Loucy (cell line): ENCODE measurements at regions not wholly inside any gene's neighbourhood (a gene's known extent, or its start where the extent isn't known, plus 50 kb on each side); places are given as distances from the start of the nearest gene placed in this dataset.

Experiments
- H2AFZ ChIP-seq: fragments of 200-600 bp; sonication (generic); 2 replicates; pipeline ENCODE4 v1.6.0; 2016; ENCODE audit warnings: antibody characterized with exemption, mild to moderate bottlenecking, low read length, moderate library complexity
- H3F3A ChIP-seq: fragments of 200-600 bp; 2 replicates; pipeline ENCODE4 v1.6.0; 2016; ENCODE audit warnings: antibody characterized with exemption, low read depth, mild to moderate bottlenecking
- H3K27me3 ChIP-seq: fragments of 200-600 bp; sonication (generic); 2 replicates; pipeline ENCODE4 v1.6.1; 2014; ENCODE audit warnings: low read length, mild to moderate bottlenecking; ENCODE audit not compliant: insufficient read depth, poor library complexity, severe bottlenecking
- H3K36me3 ChIP-seq: fragments of 200-600 bp; sonication (generic); 2 replicates; pipeline ENCODE4 v1.6.1; 2016; ENCODE audit warnings: low read length; ENCODE audit not compliant: insufficient read depth
- H3K4me1 ChIP-seq: fragments of 200-600 bp; sonication (generic); 2 replicates; pipeline ENCODE4 v1.5.1; 2014; ENCODE audit warnings: low read length, mild to moderate bottlenecking; ENCODE audit not compliant: insufficient read depth, poor library complexity, severe bottlenecking
- H3K4me2 ChIP-seq: fragments of 200-600 bp; sonication (generic); 2 replicates; pipeline ENCODE4 v1.6.0; 2014; ENCODE audit warnings: antibody characterized with exemption, low read length, low read depth, mild to moderate bottlenecking; ENCODE audit not compliant: poor library complexity, severe bottlenecking
- H3K4me3 ChIP-seq: fragments of 200-600 bp; sonication (generic); 2 replicates; pipeline ENCODE4 v1.5.1; 2014; ENCODE audit warnings: low read length, mild to moderate bottlenecking, mixed read lengths; ENCODE audit not compliant: poor library complexity, severe bottlenecking
- H3K79me2 ChIP-seq: fragments of 200-600 bp; sonication (generic); 2 replicates; pipeline ENCODE4 v1.6.1; 2014; ENCODE audit warnings: low read length; ENCODE audit not compliant: insufficient read depth
- H3K9ac ChIP-seq: fragments of 200-600 bp; sonication (generic); 2 replicates; pipeline ENCODE4 v1.6.0; 2014; ENCODE audit warnings: mild to moderate bottlenecking, low read depth, low read length, moderate library complexity; ENCODE audit not compliant: poor library complexity, severe bottlenecking
- H3K9me2 ChIP-seq: fragments of 200-600 bp; sonication (generic); replicated peaks from 2 replicates; pipeline ENCODE4 v1.6.1; 2016; ENCODE audit warnings: low read depth, low read length, mixed read lengths
- H3K9me3 ChIP-seq: fragments of 200-600 bp; sonication (generic); 2 replicates; pipeline ENCODE4 v1.6.1; 2014; ENCODE audit warnings: mild to moderate bottlenecking, antibody characterized with exemption, low read length, low read depth; ENCODE audit not compliant: insufficient read depth
- H4K20me1 ChIP-seq: fragments of 200-600 bp; sonication (generic); 2 replicates; pipeline ENCODE4 v1.6.0; 2014; ENCODE audit warnings: antibody characterized with exemption, low read length, mild to moderate bottlenecking; ENCODE audit not compliant: insufficient read depth, poor library complexity, severe bottlenecking
- EZH2phosphoT487 ChIP-seq: fragments of 200-600 bp; IDR thresholded peaks from 2 replicates; pipeline ENCODE4 v1.6.1; 2018; ENCODE audit warnings: antibody characterized with exemption, mild to moderate bottlenecking, moderate library complexity, borderline replicate concordance
- TF ChIP-seq, protein P1 (sequence below): fragments of 200-600 bp; sonication (generic); conservative IDR thresholded peaks from 2 replicates; pipeline ENCODE4 v1.5.1; 2014; ENCODE audit warnings: mild to moderate bottlenecking, antibody characterized with exemption, low read length

GRCh38 chr13:82800391-82800790 lies 1081.9 kb downstream of the SLITRK1 start:
- Histone ChIP-seq H3K36me3 (no peaks in the 10 kb centered on the region), H3K9me2 (no peaks in the 10 kb centered on the region), H3F3A (no peaks in the 10 kb centered on the region), H2AFZ (no peak overlapping the region), H3K4me1 (no peaks in the 10 kb centered on the region), H3K4me3 (no peak overlapping the region), H3K27me3 (no peaks in the 10 kb centered on the region), H3K79me2 (no peaks in the 10 kb centered on the region), H4K20me1 (no peaks in the 10 kb centered on the region), H3K4me2 (no peak overlapping the region), H3K9ac (no peak overlapping the region), H3K9me3 (no peaks in the 10 kb centered on the region)
- TF ChIP-seq, protein P1, sequence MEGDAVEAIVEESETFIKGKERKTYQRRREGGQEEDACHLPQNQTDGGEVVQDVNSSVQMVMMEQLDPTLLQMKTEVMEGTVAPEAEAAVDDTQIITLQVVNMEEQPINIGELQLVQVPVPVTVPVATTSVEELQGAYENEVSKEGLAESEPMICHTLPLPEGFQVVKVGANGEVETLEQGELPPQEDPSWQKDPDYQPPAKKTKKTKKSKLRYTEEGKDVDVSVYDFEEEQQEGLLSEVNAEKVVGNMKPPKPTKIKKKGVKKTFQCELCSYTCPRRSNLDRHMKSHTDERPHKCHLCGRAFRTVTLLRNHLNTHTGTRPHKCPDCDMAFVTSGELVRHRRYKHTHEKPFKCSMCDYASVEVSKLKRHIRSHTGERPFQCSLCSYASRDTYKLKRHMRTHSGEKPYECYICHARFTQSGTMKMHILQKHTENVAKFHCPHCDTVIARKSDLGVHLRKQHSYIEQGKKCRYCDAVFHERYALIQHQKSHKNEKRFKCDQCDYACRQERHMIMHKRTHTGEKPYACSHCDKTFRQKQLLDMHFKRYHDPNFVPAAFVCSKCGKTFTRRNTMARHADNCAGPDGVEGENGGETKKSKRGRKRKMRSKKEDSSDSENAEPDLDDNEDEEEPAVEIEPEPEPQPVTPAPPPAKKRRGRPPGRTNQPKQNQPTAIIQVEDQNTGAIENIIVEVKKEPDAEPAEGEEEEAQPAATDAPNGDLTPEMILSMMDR, result no peak
- TF ChIP-seq EZH2phosphoT487, result no peak

DNA sequence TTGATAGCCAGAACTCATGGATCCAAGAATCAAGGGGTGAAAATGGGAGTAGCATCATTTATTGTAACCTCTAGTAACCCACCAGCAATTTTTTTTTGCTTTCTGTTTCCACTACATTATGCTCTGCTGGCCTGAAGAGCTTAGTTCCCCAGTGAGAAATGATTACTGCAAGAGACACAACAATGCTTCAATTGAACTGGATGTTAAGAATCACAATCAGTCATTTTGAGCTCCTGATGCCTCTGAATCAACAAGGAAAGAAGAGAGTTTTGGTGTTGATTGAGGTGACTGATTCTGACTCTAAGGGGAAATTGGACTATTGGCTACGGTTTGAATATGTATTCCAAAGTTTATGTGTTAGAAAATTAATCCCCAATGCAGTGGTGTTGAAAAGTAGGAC lies 1084.4 kb downstream of the SLITRK1 start:
- H3K9me3 ChIP-seq, result no peaks in the 10 kb centered on the region
- H2AFZ ChIP-seq, result no peak overlapping the region
- no peaks in the 10 kb centered on the region for H3K9me2 ChIP-seq
- no peaks in the 10 kb centered on the region for H4K20me1 ChIP-seq
- no peak overlapping the region for H3K4me2 ChIP-seq
- H3F3A ChIP-seq, result no peaks in the 10 kb centered on the region
- no peaks in the 10 kb centered on the region for H3K4me1 ChIP-seq
- TF ChIP-seq, protein P1, result no peak
- TF ChIP-seq EZH2phosphoT487, result no peak
- H3K36me3 ChIP-seq, result no peaks in the 10 kb centered on the region
- H3K27me3 ChIP-seq, result no peaks in the 10 kb centered on the region
- no peak overlapping the region for H3K9ac ChIP-seq
- H3K4me3 ChIP-seq, result no peak overlapping the region
- no peaks in the 10 kb centered on the region for H3K79me2 ChIP-seq

DNA sequence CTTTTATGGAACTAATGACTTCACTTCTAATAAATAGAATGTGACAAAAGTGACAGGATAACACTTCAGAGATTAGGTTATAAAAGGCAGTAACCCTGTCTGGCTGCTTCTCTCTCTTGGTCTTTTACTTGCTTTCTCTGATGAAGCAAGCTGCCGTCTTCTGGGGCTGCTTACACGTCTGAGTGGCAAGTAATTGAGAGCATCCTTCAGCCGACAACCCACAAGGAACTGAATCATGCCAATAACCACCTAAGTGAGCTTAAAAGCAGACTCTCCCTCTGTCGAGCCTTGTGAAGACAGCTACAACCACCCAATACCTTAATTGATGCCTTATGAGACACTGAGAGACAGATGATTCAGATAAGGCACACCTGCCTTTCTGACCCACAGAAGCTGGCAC lies 1091.2 kb downstream of the SLITRK1 start:
- H3K9ac ChIP-seq, result no peak overlapping the region
- H3K36me3 ChIP-seq, result no peaks in the 10 kb centered on the region
- H3K9me3 ChIP-seq, result no peaks in the 10 kb centered on the region
- TF ChIP-seq, protein P1, result no peak
- no peak for TF ChIP-seq EZH2phosphoT487
- H3K79me2 ChIP-seq, result no peaks in the 10 kb centered on the region
- H3K4me3 ChIP-seq, result no peak overlapping the region
- H4K20me1 ChIP-seq, result no peaks in the 10 kb centered on the region
- H3K4me2 ChIP-seq, result no peak overlapping the region
- no peaks in the 10 kb centered on the region for H3K4me1 ChIP-seq
- no peaks in the 10 kb centered on the region for H3K27me3 ChIP-seq
- H3K9me2 ChIP-seq, result no peaks in the 10 kb centered on the region
- H3F3A ChIP-seq, result no peaks in the 10 kb centered on the region
- H2AFZ ChIP-seq, result no peak overlapping the region
